Epithelial cell of proximal tubule (primary cell): ENCODE measurements at regions not wholly inside any gene's neighbourhood (a gene's known extent, or its start where the extent isn't known, plus 50 kb on each side); places are given as distances from the start of the nearest gene placed in this dataset.
"Not testable (repeated sequence)": the region's sequence is repeated elsewhere in the genome, so short reads cannot be mapped to it uniquely, and the experiment has no call there.

Experiments
- DNase-seq: peaks from one replicate; pipeline ENCODE4 v3.0.0-alpha.2; 2011; ENCODE audit warnings: low read depth
- H3K4me3 ChIP-seq: 2 replicates; pipeline ENCODE4 v1.5.1; 2011; ENCODE audit warnings: low read depth, mild to moderate bottlenecking, low read length
- CTCF ChIP-seq: conservative IDR thresholded peaks from 2 replicates; pipeline ENCODE4 v1.5.1; 2012; ENCODE audit warnings: low read depth, mild to moderate bottlenecking, low read length

GRCh38 chr5:154673506-154673905 is 81.7 kb upstream of the LARP1 start:
- no peak overlapping the region for H3K4me3 ChIP-seq
- DNase-seq = no peak
- TF ChIP-seq CTCF = no peak

GRCh38 chr5:154669913-154670312 is 85.3 kb upstream of the LARP1 start:
- not testable (repeated sequence) for DNase-seq, H3K4me3 ChIP-seq

GRCh38 chr5:154669402-154669801 is 85.8 kb upstream of the LARP1 start:
- no peak for TF ChIP-seq CTCF

GRCh38 chr5:154664869-154665268 is 90.3 kb upstream of the LARP1 start:
- no peak for DNase-seq
- TF ChIP-seq CTCF = no peak
- H3K4me3 ChIP-seq = no peak overlapping the region

More at GRCh38 chr5:154669402-154669801, 85.8 kb upstream of the LARP1 start:
- DNase-seq = no peak
- H3K4me3 ChIP-seq = no peak overlapping the region

GRCh38 chr5:154663424-154663823 is 91.8 kb upstream of the LARP1 start:
- TF ChIP-seq CTCF = no peak
- no peak overlapping the region for H3K4me3 ChIP-seq
- no peak for DNase-seq

GRCh38 chr5:154654486-154655371 is 100.4 kb upstream of the LARP1 start:
- TF ChIP-seq CTCF = no peak
- H3K4me3 ChIP-seq = no peak overlapping the region
- no peak for DNase-seq

- no peak for TF ChIP-seq CTCF
- no peak for DNase-seq
- H3K4me3 ChIP-seq = no peak overlapping the region
Measured at GRCh38 chr5:154653764-154654485, 101.3 kb upstream of the LARP1 start.
